H1 (cell line): ENCODE measurements at regions not wholly inside any gene's neighbourhood (a gene's known extent, or its start where the extent isn't known, plus 50 kb on each side); places are given as distances from the start of the nearest gene placed in this dataset.

Experiments
- CTCF ChIA-PET: fragments of 300-600 bp; sonication (Branson Sonifier 250); formaldehyde crosslinking; loops from one replicate; lab custom pipeline; 2021; ENCODE audit not compliant: partially characterized antibody; lab: Charles Lee
- POLR2A ChIA-PET: fragments of 300-600 bp; sonication (Branson Sonifier 250); formaldehyde crosslinking; loops from one replicate; lab custom pipeline; 2021; ENCODE audit warnings: inconsistent platforms; ENCODE audit not compliant: partially characterized antibody; lab: Charles Lee
- DNase-seq, 2 experiments: peaks; one replicate each; pipeline versions ENCODE4 v3.0.0 to v3.0.0-alpha.2; 2010 to 2022; ENCODE audit warnings: low spot score in 2 of 2, low read depth in 1 of 2, mixed read lengths in 1 of 2
- FAIRE-seq: peaks from 2 replicates; lab custom pipeline; 2011; peaks lifted over from hg19 to GRCh38; lab: Jason Lieb, UNC
- H2AFZ ChIP-seq: 2 replicates; pipeline ENCODE4 v1.8.1; 2012; ENCODE audit warnings: low read length, inconsistent platforms
- H2AK5ac ChIP-seq: 2 replicates; pipeline ENCODE4 v1.6.1; 2013; ENCODE audit warnings: low read depth, low read length
- H2BK120ac ChIP-seq: replicated peaks from 2 replicates; pipeline ENCODE3; 2013; ENCODE audit warnings: low read depth, low read length, inconsistent platforms
- H2BK12ac ChIP-seq: 2 replicates; pipeline ENCODE4 v1.6.1; 2013; ENCODE audit warnings: low read depth, low read length
- H2BK15ac ChIP-seq: 2 replicates; pipeline ENCODE4 v1.6.1; 2013; ENCODE audit warnings: low read length
- H2BK20ac ChIP-seq: 2 replicates; pipeline ENCODE4 v1.6.1; 2013; ENCODE audit warnings: low read length
- H2BK5ac ChIP-seq: 2 replicates; pipeline ENCODE4 v1.6.1; 2013; ENCODE audit warnings: low read depth, low read length
- H3K14ac ChIP-seq: 2 replicates; pipeline ENCODE4 v1.6.1; 2013; ENCODE audit warnings: inconsistent platforms; ENCODE audit not compliant: insufficient read length
- H3K18ac ChIP-seq: 2 replicates; pipeline ENCODE4 v1.6.1; 2013; ENCODE audit warnings: low read length; ENCODE audit errors: extremely low read depth
- H3K23ac ChIP-seq: 2 replicates; pipeline ENCODE4 v1.6.1; 2013; ENCODE audit warnings: inconsistent platforms; ENCODE audit not compliant: insufficient read length
- H3K23me2 ChIP-seq: 2 replicates; pipeline ENCODE4 v1.6.1; 2013; ENCODE audit warnings: low read depth, low read length
- H3K27ac ChIP-seq: 2 replicates; pipeline ENCODE4 v1.6.1; 2011; ENCODE audit warnings: low read depth, low read length, inconsistent platforms
- H3K27me3 ChIP-seq, 4 experiments: replicated peaks in 1 of 4; 1 replicate in 1 of 4; 2 replicates in 3 of 4; pipeline versions ENCODE4 v1.6.1 to v1.8.1; 2011 to 2013; ENCODE audit warnings: low read length in 3 of 4, mild to moderate bottlenecking in 3 of 4, inconsistent platforms in 2 of 4, mixed read lengths in 2 of 4, moderate library complexity in 1 of 4; ENCODE audit not compliant: control insufficient read depth in 3 of 4, insufficient read depth in 3 of 4; ENCODE audit errors: extremely low read depth in 1 of 4
- H3K36me3 ChIP-seq, 4 experiments: 2 replicates each; pipeline versions ENCODE4 v1.6.1 to v1.8.1; 2011 to 2013; ENCODE audit warnings: mild to moderate bottlenecking in 4 of 4, low read length in 3 of 4, moderate library complexity in 2 of 4, control low read depth in 1 of 4, inconsistent platforms in 1 of 4; ENCODE audit not compliant: insufficient read depth in 4 of 4, control insufficient read depth in 2 of 4
- H3K4ac ChIP-seq: replicated peaks from 2 replicates; pipeline ENCODE3; 2013; ENCODE audit warnings: low read length, low read depth, mixed read lengths, inconsistent platforms; ENCODE audit not compliant: insufficient read length
- H3K4me1 ChIP-seq, 4 experiments: replicated peaks in 1 of 4; 1 replicate in 1 of 4; 2 replicates in 3 of 4; pipeline versions ENCODE4 v1.6.1 to v1.8.1; 2011 to 2013; ENCODE audit warnings: low read length in 3 of 4, inconsistent platforms in 2 of 4, mixed read lengths in 1 of 4; ENCODE audit not compliant: insufficient read depth in 4 of 4, control insufficient read depth in 3 of 4
- H3K4me2 ChIP-seq, 2 experiments: 2 replicates each; pipeline versions ENCODE4 v1.6.1 to v1.8.1; 2011 to 2013; ENCODE audit warnings: low read depth in 2 of 2, low read length in 2 of 2, control low read depth in 1 of 2, inconsistent platforms in 1 of 2, mild to moderate bottlenecking in 1 of 2; ENCODE audit not compliant: insufficient read depth in 1 of 2
- H3K4me3 ChIP-seq, 4 experiments: fragments of 200-600, 300-600 bp in 1 of 4; sonication (generic), shearing (Covaris generic), sonication (Bioruptor Twin) in 1 of 4; 2 replicates each; pipeline versions ENCODE4 v1.5.1 to v1.8.1; 2011 to 2016; ENCODE audit warnings: low read length in 4 of 4, low read depth in 3 of 4, control low read depth in 2 of 4, inconsistent platforms in 2 of 4, mild to moderate bottlenecking in 2 of 4, mixed read lengths in 1 of 4, moderate library complexity in 1 of 4; ENCODE audit not compliant: insufficient read depth in 2 of 4; ENCODE audit errors: extremely low read depth in 1 of 4
- H3K56ac ChIP-seq: replicated peaks from 2 replicates; pipeline ENCODE3; 2013; ENCODE audit warnings: low read depth, mild to moderate bottlenecking, mixed read lengths, low read length, inconsistent platforms; ENCODE audit not compliant: insufficient read length
- H3K79me1 ChIP-seq: 2 replicates; pipeline ENCODE4 v1.6.1; 2013; ENCODE audit warnings: low read depth, low read length, control low read depth
- H3K79me2 ChIP-seq, 2 experiments: 2 replicates each; pipeline versions ENCODE4 v1.6.1 to v1.8.1; 2012 to 2013; ENCODE audit warnings: low read length in 2 of 2, mild to moderate bottlenecking in 2 of 2, inconsistent platforms in 1 of 2; ENCODE audit not compliant: insufficient read depth in 2 of 2, control insufficient read depth in 1 of 2
- H3K9ac ChIP-seq, 4 experiments: replicated peaks in 1 of 4; 1 replicate in 1 of 4; 2 replicates in 3 of 4; pipeline versions ENCODE4 v1.6.1 to v1.8.1; 2011 to 2013; ENCODE audit warnings: low read depth in 3 of 4, low read length in 3 of 4, control low read depth in 2 of 4, mild to moderate bottlenecking in 2 of 4, moderate library complexity in 2 of 4, inconsistent platforms in 1 of 4; ENCODE audit errors: extremely low read depth in 1 of 4
- H3K9me3 ChIP-seq, 2 experiments: 2 replicates each; pipeline versions ENCODE4 v1.6.1 to v1.8.1; 2012 to 2013; ENCODE audit warnings: mild to moderate bottlenecking in 2 of 2, moderate library complexity in 2 of 2, control low read depth in 1 of 2, inconsistent platforms in 1 of 2, low read depth in 1 of 2, low read length in 1 of 2, mixed read lengths in 1 of 2; ENCODE audit not compliant: insufficient read depth in 2 of 2
- H4K20me1 ChIP-seq, 2 experiments: replicated peaks in 1 of 2; 2 replicates each; pipeline versions ENCODE3 to v1.8.1; 2011 to 2013; ENCODE audit warnings: inconsistent platforms in 2 of 2, low read length in 2 of 2, mild to moderate bottlenecking in 1 of 2; ENCODE audit not compliant: insufficient read depth in 2 of 2, control insufficient read depth in 1 of 2
- H4K5ac ChIP-seq: 2 replicates; pipeline ENCODE4 v1.6.1; 2013; ENCODE audit warnings: low read length, low read depth, mixed read lengths, inconsistent platforms; ENCODE audit not compliant: insufficient read length
- H4K8ac ChIP-seq: 2 replicates; pipeline ENCODE4 v1.8.0; 2013; ENCODE audit warnings: mild to moderate bottlenecking, moderate library complexity, low read length, inconsistent platforms; ENCODE audit not compliant: insufficient read depth; ENCODE audit errors: extremely low read depth
- H4K91ac ChIP-seq: replicated peaks from 2 replicates; pipeline ENCODE3; 2013; ENCODE audit warnings: low read length, mixed read lengths, inconsistent platforms; ENCODE audit not compliant: insufficient read length
- BACH1 ChIP-seq: IDR thresholded peaks from 2 replicates; pipeline ENCODE4 v1.6.1; 2012; ENCODE audit warnings: low read length, improper control_type of control experiment
- BCL11A ChIP-seq, 2 experiments: IDR thresholded peaks; one replicate each; pipeline ENCODE4 v1.6.1; 2011; ENCODE audit warnings: low read depth in 2 of 2, low read length in 2 of 2, mild to moderate bottlenecking in 2 of 2
- BRCA1 ChIP-seq: IDR thresholded peaks from 2 replicates; pipeline ENCODE4 v1.6.1; 2012; ENCODE audit warnings: low read depth, low read length, improper control_type of control experiment
- CBX8 ChIP-seq: fragments of 300-800, 300-1000 bp; sonication (generic); IDR thresholded peaks from 2 replicates; pipeline ENCODE4 v1.7.1; 2016; ENCODE audit warnings: low read depth, low read length, borderline replicate concordance
- E2F6 ChIP-seq: IDR thresholded peaks from 2 replicates; pipeline ENCODE4 v1.6.1; 2012; ENCODE audit warnings: inconsistent platforms
- JUN ChIP-seq: IDR thresholded peaks from 2 replicates; pipeline ENCODE4 v1.6.1; 2011; ENCODE audit warnings: low read depth, mild to moderate bottlenecking, improper control_type of control experiment, low read length
- JUND ChIP-seq: IDR thresholded peaks from 2 replicates; pipeline ENCODE4 v1.6.1; 2011; ENCODE audit warnings: mild to moderate bottlenecking, improper control_type of control experiment, low read length
- MAFK ChIP-seq: IDR thresholded peaks from 2 replicates; pipeline ENCODE4 v1.6.1; 2012; ENCODE audit warnings: low read depth, mild to moderate bottlenecking, improper control_type of control experiment, low read length
- POLR2AphosphoS5 ChIP-seq: IDR thresholded peaks from 2 replicates; pipeline ENCODE4 v1.6.1; 2011; ENCODE audit warnings: low read depth, low read length
- RFX5 ChIP-seq: IDR thresholded peaks from 2 replicates; pipeline ENCODE4 v1.6.1; 2011; ENCODE audit warnings: low read depth, low read length, improper control_type of control experiment, borderline replicate concordance
- RNF2 ChIP-seq: fragments of 200-900, 300-1000 bp; sonication (generic); IDR thresholded peaks from 2 replicates; pipeline ENCODE4 v1.7.1; 2016; ENCODE audit warnings: borderline replicate concordance, low read depth, mild to moderate bottlenecking, antibody characterized with exemption, low read length; ENCODE audit not compliant: poor library complexity, severe bottlenecking; ENCODE audit errors: missing control alignments
- SIN3A ChIP-seq, 2 experiments: IDR thresholded peaks in 1 of 2; conservative IDR thresholded peaks in 1 of 2; 2 replicates each; pipeline ENCODE4 v1.6.1; 2011 to 2012; ENCODE audit warnings: low read length in 2 of 2, improper control_type of control experiment in 1 of 2, low read depth in 1 of 2, mild to moderate bottlenecking in 1 of 2
- TAF1 ChIP-seq: IDR thresholded peaks from 2 replicates; pipeline ENCODE4 v1.6.1; 2011; ENCODE audit warnings: mild to moderate bottlenecking, low read depth, low read length
- ZNF274 ChIP-seq: IDR thresholded peaks from 2 replicates; pipeline ENCODE4 v1.7.0; 2012; ENCODE audit warnings: low read length, borderline replicate concordance; ENCODE audit errors: extremely low read depth
- WGBS, 2 experiments: shearing (Covaris generic) in 1 of 2; methylation state at CpG; one replicate each; pipeline versions ENCODE4 v1.1.6 to v1.1.7; 2013 to 2015; ENCODE audit warnings: low lambda C conversion rate in 2 of 2, mixed read lengths in 2 of 2, inconsistent platforms in 1 of 2, low coverage in 1 of 2, missing lambda C conversion rate in 1 of 2; ENCODE audit not compliant: insufficient replicate concordance in 2 of 2, insufficient coverage in 1 of 2, insufficient read length in 1 of 2; ENCODE audit errors: extremely low coverage in 1 of 2, missing lambda C conversion rate in 1 of 2; 5-methylcytosine and 5-hydroxymethylcytosine counted together

GRCh38 chr3:184453296-184453695 lies 73.4 kb downstream of the CHRD start:
- Histone ChIP-seq H2BK12ac (no peak overlapping the region), H2AFZ (no peak overlapping the region), H3K4me2 (no peak overlapping the region), H3K4ac (no peak overlapping the region), H4K91ac (no peak overlapping the region), H3K79me1 (no peaks in the 10 kb centered on the region), H2AK5ac (no peak overlapping the region), H4K20me1 (no peaks in the 10 kb centered on the region), H2BK120ac (no peak overlapping the region), H3K79me2 (no peaks in the 10 kb centered on the region), H3K9ac (no peak overlapping the region), H3K18ac (no peak overlapping the region), H3K4me3 (no peak overlapping the region), H2BK15ac (no peak overlapping the region), H3K36me3 (no peaks in the 10 kb centered on the region), H3K27ac (no peak overlapping the region), H2BK20ac (no peak overlapping the region), H3K14ac (no peak overlapping the region), H4K8ac (no peak overlapping the region), H2BK5ac (no peak overlapping the region), H3K56ac (no peak overlapping the region), H3K23me2 (no peaks in the 10 kb centered on the region; the same call in 1 of the 2 replicates), H4K5ac (no peak overlapping the region), H3K23ac (no peak overlapping the region), H3K9me3 (peaks cover 5 to 8% of the 10 kb centered on the region in 2 experiments; a peak in 1 of 4 replicates), H3K27me3 (no peaks in the 10 kb centered on the region), H3K4me1 (no peaks in the 10 kb centered on the region)
- ChIA-PET CTCF (interaction anchor here (0.6 to 7.0 kb wide), 4 partner anchors 14 to 85 kb away, joined by 3 to 63 read pairs (median 3); no protein-coding TSS in a partner anchor), POLR2A (interaction anchor here (1.2 kb wide), 1 partner anchor 82 kb away, joined by 3 read pairs; no protein-coding TSS in a partner anchor)
- FAIRE-seq: no peak
- no peak for DNase-seq
- WGBS, 2 experiments: 96% methylated on average over 5 of the region's 5 CpGs; no CpG with 5 or more reads in 1 of the 2 experiments
- TF ChIP-seq JUND: no peak
- no peak for TF ChIP-seq POLR2AphosphoS5
- no peak for TF ChIP-seq CBX8
- TF ChIP-seq BRCA1: no peak
- no peak for TF ChIP-seq BACH1
- no peak for TF ChIP-seq TAF1
- TF ChIP-seq RNF2: no peak
- no peak for TF ChIP-seq JUN
- TF ChIP-seq RFX5: no peak
- TF ChIP-seq ZNF274: no peak
- TF ChIP-seq SIN3A (conservative IDR thresholded peaks at IDR 0.05 in 1 of 2, IDR thresholded peaks at IDR 0.05 in 1 of 2; ENCODE audit: low read depth in 1 of 2, low read length in 2 of 2): no peak
- TF ChIP-seq BCL11A (IDR thresholded peaks at IDR 0.05; ENCODE audit: low read depth in 2 of 2, low read length in 2 of 2): no peak
- no peak for TF ChIP-seq MAFK
- TF ChIP-seq E2F6: no peak
